GM21576 (cell line): ENCODE measurements at regions not wholly inside any gene's neighbourhood (a gene's known extent, or its start where the extent isn't known, plus 50 kb on each side); places are given as distances from the start of the nearest gene placed in this dataset.
"Not testable (repeated sequence)": the region's sequence is repeated elsewhere in the genome, so short reads cannot be mapped to it uniquely, and the experiment has no call there.

ENCODE experiments used
- ATAC-seq: cut with Tn5 transposase; IDR thresholded peaks from one replicate; pipeline ENCODE4 v1.9.1; 2021; ENCODE audit warnings: mild to moderate bottlenecking, moderate library complexity; ENCODE audit not compliant: unreplicated experiment

- no peak for ATAC-seq
Observed at GRCh38 chr4:156419080-156419685, 465.5 kb upstream of the CTSO start.

DNA sequence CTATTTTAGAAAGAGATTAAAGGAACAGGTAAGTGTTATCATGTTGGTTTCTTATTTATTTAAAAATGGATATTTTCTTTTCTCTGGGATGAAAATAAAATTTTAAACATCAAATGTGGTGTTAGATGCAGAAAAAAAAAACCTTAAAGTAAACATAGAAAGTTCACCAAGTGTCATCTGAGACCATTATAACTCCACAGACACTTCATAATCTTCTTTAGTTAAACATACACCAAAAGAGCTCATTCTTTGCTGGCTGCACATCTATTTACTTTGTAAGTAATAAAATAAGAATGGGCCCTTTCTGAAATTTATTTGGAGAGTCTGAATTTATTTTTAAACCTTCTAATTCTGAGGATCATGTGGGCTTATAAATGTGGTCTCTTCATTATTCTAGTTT is 460.7 kb upstream of the CTSO start:
- ATAC-seq: no peak

GRCh38 chr4:156413239-156414135 is 459.8 kb upstream of the CTSO start:
- ATAC-seq: no peak

DNA sequence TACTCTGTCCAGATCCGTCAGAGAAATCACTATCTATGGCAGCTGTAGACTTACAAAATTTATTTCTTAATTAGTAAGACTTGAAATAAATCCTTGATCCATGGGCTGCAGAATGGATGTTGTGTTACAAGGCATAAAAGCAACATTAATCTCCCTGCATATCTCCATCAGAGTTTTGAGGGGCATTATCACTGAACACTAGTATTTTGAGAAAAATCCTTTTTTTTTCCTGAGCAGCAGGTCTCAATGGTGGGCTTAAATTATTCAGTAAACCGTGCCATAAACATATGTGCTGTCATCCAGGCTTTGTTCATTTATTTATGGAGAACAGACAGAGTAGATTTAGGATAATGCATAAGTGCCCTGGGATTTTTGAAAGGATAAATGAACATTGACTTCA is 457.9 kb upstream of the CTSO start:
- ATAC-seq: no peak

- no peak for ATAC-seq
Observed at GRCh38 chr4:156408749-156409148, 455.1 kb upstream of the CTSO start.

DNA sequence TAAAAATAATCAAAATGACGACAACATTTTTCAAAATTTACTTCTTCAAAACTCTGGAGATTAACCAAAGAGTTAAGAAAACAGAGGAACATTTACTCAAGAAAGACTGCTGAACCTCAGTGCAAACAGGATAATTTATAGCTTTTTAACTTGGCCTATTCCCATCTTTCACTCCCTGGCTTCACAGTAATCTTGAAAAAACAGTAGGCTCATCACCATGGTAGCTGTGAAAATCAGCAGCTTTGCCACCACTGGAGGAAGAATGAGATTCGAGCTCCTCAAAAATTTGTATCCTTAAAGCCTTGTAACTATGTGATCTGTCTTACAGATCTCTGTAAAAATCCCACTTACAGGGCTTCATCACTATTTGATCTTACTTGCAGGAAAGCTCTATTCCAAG is 447.7 kb upstream of the CTSO start:
- ATAC-seq: no peak

DNA sequence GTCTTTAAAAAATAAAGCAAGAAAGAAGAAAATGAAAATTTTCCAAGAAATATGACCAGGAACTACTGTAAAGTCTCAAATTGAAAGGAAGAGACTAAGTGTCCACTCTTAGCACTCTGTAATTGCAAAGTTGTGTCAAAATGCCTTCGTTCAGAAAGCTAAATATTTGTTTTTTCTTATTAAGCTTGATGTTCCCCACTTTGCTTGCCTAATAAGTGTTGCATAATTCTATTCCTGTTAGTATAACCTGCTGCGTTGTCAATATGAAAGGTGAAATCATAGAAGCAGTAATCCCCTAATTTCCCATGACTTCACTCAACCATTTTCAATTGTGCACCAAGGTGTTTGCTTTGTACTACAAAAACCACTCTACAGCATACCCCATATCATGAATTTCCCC is 442.9 kb upstream of the CTSO start:
- ATAC-seq: no peak

DNA sequence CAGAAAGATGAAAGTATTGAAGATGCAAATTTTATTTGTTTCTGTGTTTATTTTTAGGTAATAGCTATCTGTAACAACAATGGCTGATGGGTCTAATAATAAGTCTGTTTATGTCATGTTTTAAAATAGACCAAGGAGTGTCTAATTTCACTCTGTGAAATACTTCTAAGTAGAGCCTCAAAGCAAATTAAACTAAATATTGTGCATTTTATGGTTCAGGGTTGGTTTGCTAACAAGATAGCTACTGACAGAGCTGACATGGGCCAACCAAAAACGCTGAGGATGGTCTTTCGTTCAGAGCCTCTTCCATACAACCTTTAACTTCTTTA is 437.6 kb upstream of the CTSO start:
- no peak for ATAC-seq

GRCh38 chr4:156390599-156391324 is 437.1 kb upstream of the CTSO start:
- ATAC-seq: no peak

GRCh38 chr4:156388826-156389225 is 435.2 kb upstream of the CTSO start:
- no peak for ATAC-seq

GRCh38 chr4:156378033-156378665 is 424.5 kb upstream of the CTSO start:
- ATAC-seq: no peak

- no peak for ATAC-seq
Observed at GRCh38 chr4:156377036-156377710, 423.5 kb upstream of the CTSO start.

DNA sequence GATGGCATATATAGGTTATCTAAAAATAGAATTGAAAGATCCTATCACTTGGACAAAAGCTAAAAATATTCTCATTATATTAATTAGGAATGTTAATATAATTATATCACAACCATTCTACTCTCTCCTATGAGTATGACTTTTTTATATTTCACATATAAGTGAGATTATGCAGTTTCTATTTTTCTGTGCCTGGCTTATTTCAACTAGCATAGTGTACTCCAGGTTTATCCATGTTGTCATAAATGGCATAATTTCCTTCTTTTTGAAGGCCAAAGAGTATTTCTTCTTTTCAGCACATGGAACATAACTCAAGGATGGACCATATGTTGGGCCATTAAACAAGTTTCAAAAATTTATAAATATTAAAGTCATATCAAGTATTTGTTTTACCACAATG is 421.2 kb upstream of the CTSO start:
- no peak for ATAC-seq

- no peak for ATAC-seq
Observed at GRCh38 chr4:156374069-156374468, 420.4 kb upstream of the CTSO start.

DNA sequence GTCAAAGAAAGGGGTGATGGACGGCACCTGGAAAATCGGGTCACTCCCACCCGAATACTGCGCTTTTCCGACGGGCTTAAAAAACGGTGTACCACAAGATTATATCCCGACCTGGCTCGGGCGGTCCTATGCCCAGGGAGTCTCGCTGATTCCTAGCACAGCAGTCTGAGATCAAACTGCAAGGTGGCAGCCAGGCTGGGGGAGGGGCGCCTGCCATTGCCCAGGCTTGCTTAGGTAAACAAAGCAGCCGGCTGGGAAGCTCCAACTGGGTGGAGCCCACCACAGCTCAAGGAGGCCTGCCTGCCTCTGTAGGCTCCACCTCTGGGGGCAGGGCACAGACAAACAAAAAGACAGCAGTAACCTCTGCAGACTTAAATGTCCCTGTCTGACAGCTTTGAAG is 413.8 kb upstream of the CTSO start:
- ATAC-seq: not testable (repeated sequence)

- no peak for ATAC-seq
Observed at GRCh38 chr4:156362581-156362980, 408.9 kb upstream of the CTSO start.

GRCh38 chr4:156347412-156348075 is 393.9 kb upstream of the CTSO start:
- ATAC-seq: no peak

DNA sequence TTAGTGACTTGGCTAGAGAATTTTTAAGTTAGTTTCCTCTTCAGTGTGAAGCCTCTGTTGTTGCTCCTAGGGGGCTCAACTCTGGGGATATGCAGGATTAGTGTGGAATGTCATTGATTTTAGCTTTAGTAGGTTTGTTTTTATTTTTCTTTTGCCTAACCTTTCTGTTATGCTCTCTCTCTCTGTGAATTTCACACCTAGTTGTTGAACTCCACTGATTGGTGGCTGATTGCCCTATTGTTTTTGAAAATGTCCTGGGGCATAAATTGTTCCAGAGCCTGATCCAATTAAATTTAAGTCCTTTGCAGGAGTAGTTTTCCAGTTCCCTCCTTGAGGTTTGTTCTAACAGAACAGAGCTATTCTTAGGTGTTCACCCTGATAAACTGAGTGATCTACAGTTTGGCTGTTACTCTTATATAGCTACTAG is 393.3 kb upstream of the CTSO start:
- no peak for ATAC-seq

- no peak for ATAC-seq
Observed at GRCh38 chr4:156344397-156344796, 390.7 kb upstream of the CTSO start.

GRCh38 chr4:156336511-156336910 is 382.8 kb upstream of the CTSO start:
- no peak for ATAC-seq
